Heart left ventricle (tissue), 13 donors: ENCODE measurements at regions not wholly inside any gene's neighbourhood (a gene's known extent, or its start where the extent isn't known, plus 50 kb on each side); places are given as distances from the start of the nearest gene placed in this dataset.

Experiments
- CTCF ChIP-seq, 12 donors: fragments of 200-600 bp; sonication (generic) in 4 of 12; IDR thresholded peaks; one replicate each; pipeline versions ENCODE4 v1.5.0 to v1.8.0; 2018 to 2022; ENCODE audit warnings: antibody characterized with exemption in 12 of 12, mild to moderate bottlenecking in 5 of 12
- POLR2A ChIP-seq, 2 donors: fragments of 450-650 bp; IDR thresholded peaks; one replicate each; pipeline ENCODE4 v1.6.1; 2017; ENCODE audit warnings: antibody characterized with exemption in 2 of 2, mild to moderate bottlenecking in 2 of 2, moderate library complexity in 2 of 2
- donor health status: ischemic (EF 13 %, LVEDD 7.1; RV severe dilation, severe dysfunction).
- donor health status: DM: no; HTN: yes; CAD: no.
- donor health status: DM: no; HTN: no; CAD: no.
- donor health status: ischemic (EF 25% LVEDD 6.9; RV normal size, moderate dysfunction).
- donor health status: ischemic (EF 25% LVEDD 5.7; RV mildly dilated, moderate dysfunction).
- donor health status: ischemic (EF 35%, LVEDD 5.7; RV mildly dilated, moderate dysfunction).
- donor health status: nonischemic (EF 11% LVEDD 7.7; RV severe dilation, severe dysfunction).
- donor health status: DM: yes; HTN: yes; CAD: no.
- donor health status: PGD.
- donor health status: ischemic (EF 29% LVEDD 5.4; RV normal size, mild dysfunction).
- donor health status: nonischemic (EF 23%, LVEDD 6.1; RV moderate dilation, normal function).

- no peak for TF ChIP-seq CTCF (IDR thresholded peaks at IDR 0.05)
- no peak for TF ChIP-seq POLR2A (IDR thresholded peaks at IDR 0.05)
Measured at GRCh38 chr12:107523775-107524535, 161.6 kb upstream of the PWP1 start.
